Activated T-helper 17 cell treated with anti-CD3 and anti-CD28 coated beads, Interleukin-2, amount 50 U/mL, for 72 hours (primary cell): ENCODE measurements at regions not wholly inside any gene's neighbourhood (a gene's known extent, or its start where the extent isn't known, plus 50 kb on each side); places are given as distances from the start of the nearest gene placed in this dataset.

Experiments used
- ATAC-seq: fragments of 150-1000 bp; cut with Tn5 transposase; replicated peaks from 2 replicates; pipeline ENCODE4 v1.10.0; 2021; ENCODE audit warnings: mild to moderate bottlenecking, moderate library complexity
- H3K27ac Mint-ChIP-seq: one replicate; pipeline ENCODE4 v1.8.0; 2022; ENCODE audit warnings: mixed read lengths
- H3K27me3 Mint-ChIP-seq: one replicate; pipeline ENCODE4 v1.8.0; 2022; ENCODE audit warnings: mixed read lengths
- H3K36me3 Mint-ChIP-seq: one replicate; pipeline ENCODE4 v1.8.0; 2022; ENCODE audit warnings: low read depth, mild to moderate bottlenecking, mixed read lengths
- H3K4me1 Mint-ChIP-seq: one replicate; pipeline ENCODE4 v1.8.0; 2022; ENCODE audit warnings: mixed read lengths
- H3K4me3 Mint-ChIP-seq: one replicate; pipeline ENCODE4 v1.8.0; 2022; ENCODE audit warnings: mild to moderate bottlenecking, mixed read lengths
- H3K9me3 Mint-ChIP-seq: one replicate; pipeline ENCODE4 v1.8.0; 2022; ENCODE audit warnings: mixed read lengths

DNA sequence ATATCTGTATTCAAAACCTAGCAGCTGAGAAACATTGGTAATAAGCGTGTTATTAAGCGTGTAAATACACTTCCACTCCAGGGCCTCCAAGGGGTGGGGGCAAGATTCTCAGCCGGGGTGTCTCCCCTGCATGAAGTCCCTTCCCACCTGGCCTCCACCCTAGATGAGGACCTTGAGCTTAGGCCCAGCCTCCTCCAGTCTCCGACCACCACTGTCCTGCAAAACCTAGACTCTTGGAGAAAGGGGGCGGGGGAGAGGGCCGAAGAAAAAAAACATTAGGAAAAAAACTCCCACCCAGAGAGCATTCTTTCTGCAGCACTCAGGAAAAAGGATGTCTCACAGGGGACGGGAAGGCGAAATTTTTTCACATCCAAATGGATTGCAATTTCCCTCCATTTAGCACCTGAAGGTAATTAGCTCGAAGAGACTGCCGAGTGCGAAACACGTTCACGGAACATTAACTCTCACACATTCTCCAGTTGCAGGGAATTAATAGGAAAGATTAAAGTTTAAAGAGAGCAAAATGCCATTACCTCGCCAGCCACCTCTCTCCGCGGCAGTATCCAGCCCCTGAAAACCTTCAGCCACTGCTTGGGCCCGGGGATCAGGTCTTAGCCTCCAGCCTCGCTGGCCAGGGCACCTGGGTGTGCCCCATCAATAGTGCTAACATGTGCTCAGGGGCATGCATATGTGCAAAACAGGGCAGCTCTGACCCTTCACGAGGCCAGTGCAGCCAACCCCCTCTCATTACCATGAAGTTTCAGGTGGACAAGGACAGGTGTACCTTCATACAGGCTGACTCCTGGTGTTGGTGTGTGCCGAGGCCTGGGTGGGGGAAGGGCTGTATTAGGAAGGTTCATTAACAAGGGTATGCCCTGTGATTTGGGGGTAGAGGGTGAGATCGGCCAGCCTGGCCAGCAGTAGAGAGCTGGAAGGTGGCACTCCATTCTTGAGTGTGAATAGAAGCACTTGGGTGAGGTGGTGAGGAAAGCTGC, 77.2 kb downstream of the HIF1AN start:
- Mint-ChIP-seq H3K27ac (no peak overlapping the region), H3K4me3 (no peak overlapping the region), H3K36me3 (no peaks in the 10 kb centered on the region), H3K9me3 (no peaks in the 10 kb centered on the region), H3K27me3 (peaks cover 48% of the 10 kb centered on the region), H3K4me1 (no peaks in the 10 kb centered on the region)
- no peak for ATAC-seq

GRCh38 chr10:100613846-100614245, 78.1 kb downstream of the HIF1AN start:
- H3K27me3 Mint-ChIP-seq = peaks cover 45% of the 10 kb centered on the region
- no peak for ATAC-seq
- H3K9me3 Mint-ChIP-seq = no peaks in the 10 kb centered on the region
- H3K4me1 Mint-ChIP-seq = no peaks in the 10 kb centered on the region
- H3K4me3 Mint-ChIP-seq = no peak overlapping the region
- no peak overlapping the region for H3K27ac Mint-ChIP-seq
- no peaks in the 10 kb centered on the region for H3K36me3 Mint-ChIP-seq

- Mint-ChIP-seq H3K4me3 (no peak overlapping the region), H3K27ac (no peak overlapping the region), H3K27me3 (peaks cover 53% of the 10 kb centered on the region), H3K36me3 (no peaks in the 10 kb centered on the region), H3K9me3 (no peaks in the 10 kb centered on the region), H3K4me1 (peaks cover 3% of the 10 kb centered on the region)
- no peak for ATAC-seq
Observed at GRCh38 chr10:100614429-100615095, 78.8 kb downstream of the HIF1AN start.

GRCh38 chr10:100615241-100615640, 79.5 kb downstream of the HIF1AN start:
- no peak overlapping the region for H3K4me3 Mint-ChIP-seq
- no peaks in the 10 kb centered on the region for H3K9me3 Mint-ChIP-seq
- H3K36me3 Mint-ChIP-seq = no peaks in the 10 kb centered on the region
- no peak overlapping the region for H3K27ac Mint-ChIP-seq
- no peak for ATAC-seq
- peaks cover 3% of the 10 kb centered on the region for H3K4me1 Mint-ChIP-seq
- peaks cover 57% of the 10 kb centered on the region for H3K27me3 Mint-ChIP-seq

- no peaks in the 10 kb centered on the region for H3K36me3 Mint-ChIP-seq
- peaks cover 56% of the 10 kb centered on the region for H3K27me3 Mint-ChIP-seq
- peaks cover 3% of the 10 kb centered on the region for H3K4me1 Mint-ChIP-seq
- no peak overlapping the region for H3K4me3 Mint-ChIP-seq
- H3K9me3 Mint-ChIP-seq = no peaks in the 10 kb centered on the region
- H3K27ac Mint-ChIP-seq = no peak overlapping the region
- ATAC-seq = no peak
Observed at GRCh38 chr10:100615908-100616307, 80.2 kb downstream of the HIF1AN start.

GRCh38 chr10:100618091-100618615, 82.4 kb downstream of the HIF1AN start:
- H3K36me3 Mint-ChIP-seq = no peaks in the 10 kb centered on the region
- no peak for ATAC-seq
- no peak overlapping the region for H3K27ac Mint-ChIP-seq
- no peak overlapping the region for H3K4me3 Mint-ChIP-seq
- no peaks in the 10 kb centered on the region for H3K9me3 Mint-ChIP-seq
- H3K4me1 Mint-ChIP-seq = peaks cover 3% of the 10 kb centered on the region
- H3K27me3 Mint-ChIP-seq = peaks cover 57% of the 10 kb centered on the region

DNA sequence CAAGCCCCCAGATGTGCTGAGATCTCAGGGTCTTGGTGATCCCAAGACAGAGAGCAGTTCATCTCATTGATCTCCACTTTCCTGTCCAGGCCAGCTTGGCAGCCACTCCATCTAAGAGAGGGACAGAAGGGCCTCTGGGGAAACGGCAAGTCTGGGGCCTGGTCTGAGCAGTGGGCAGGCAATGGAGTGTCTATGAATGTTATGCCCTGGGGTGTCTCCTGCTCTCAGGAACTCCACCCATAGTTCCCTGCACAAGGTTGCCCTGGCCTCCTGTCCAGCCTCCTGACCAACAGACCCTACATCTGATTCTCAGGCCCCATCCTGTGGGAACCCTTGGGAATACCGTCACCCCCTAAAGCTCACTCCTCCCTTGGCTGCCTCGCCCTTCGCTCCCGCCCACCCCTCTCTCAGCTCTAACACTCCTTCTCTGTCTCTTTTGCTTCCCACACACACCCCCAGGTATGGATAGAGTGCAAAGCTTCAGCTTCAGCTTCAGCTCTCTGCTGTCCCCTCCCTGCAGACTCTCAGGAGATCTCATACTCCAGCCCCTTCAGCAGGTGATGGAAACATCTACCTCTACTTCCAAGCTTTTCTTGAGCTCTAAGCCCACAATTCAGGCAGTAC, 83.0 kb downstream of the HIF1AN start:
- H3K9me3 Mint-ChIP-seq = no peaks in the 10 kb centered on the region
- H3K27ac Mint-ChIP-seq = no peak overlapping the region
- no peak for ATAC-seq
- no peak overlapping the region for H3K4me3 Mint-ChIP-seq
- H3K36me3 Mint-ChIP-seq = no peaks in the 10 kb centered on the region
- H3K27me3 Mint-ChIP-seq = peaks cover 57% of the 10 kb centered on the region
- H3K4me1 Mint-ChIP-seq = peaks cover 3% of the 10 kb centered on the region

GRCh38 chr10:100620087-100620835, 84.5 kb downstream of the HIF1AN start:
- Mint-ChIP-seq H3K4me3 (no peak overlapping the region), H3K9me3 (no peaks in the 10 kb centered on the region), H3K4me1 (peaks cover 3% of the 10 kb centered on the region), H3K27me3 (peaks cover 54% of the 10 kb centered on the region), H3K36me3 (no peaks in the 10 kb centered on the region), H3K27ac (no peak overlapping the region)
- ATAC-seq = no peak

DNA sequence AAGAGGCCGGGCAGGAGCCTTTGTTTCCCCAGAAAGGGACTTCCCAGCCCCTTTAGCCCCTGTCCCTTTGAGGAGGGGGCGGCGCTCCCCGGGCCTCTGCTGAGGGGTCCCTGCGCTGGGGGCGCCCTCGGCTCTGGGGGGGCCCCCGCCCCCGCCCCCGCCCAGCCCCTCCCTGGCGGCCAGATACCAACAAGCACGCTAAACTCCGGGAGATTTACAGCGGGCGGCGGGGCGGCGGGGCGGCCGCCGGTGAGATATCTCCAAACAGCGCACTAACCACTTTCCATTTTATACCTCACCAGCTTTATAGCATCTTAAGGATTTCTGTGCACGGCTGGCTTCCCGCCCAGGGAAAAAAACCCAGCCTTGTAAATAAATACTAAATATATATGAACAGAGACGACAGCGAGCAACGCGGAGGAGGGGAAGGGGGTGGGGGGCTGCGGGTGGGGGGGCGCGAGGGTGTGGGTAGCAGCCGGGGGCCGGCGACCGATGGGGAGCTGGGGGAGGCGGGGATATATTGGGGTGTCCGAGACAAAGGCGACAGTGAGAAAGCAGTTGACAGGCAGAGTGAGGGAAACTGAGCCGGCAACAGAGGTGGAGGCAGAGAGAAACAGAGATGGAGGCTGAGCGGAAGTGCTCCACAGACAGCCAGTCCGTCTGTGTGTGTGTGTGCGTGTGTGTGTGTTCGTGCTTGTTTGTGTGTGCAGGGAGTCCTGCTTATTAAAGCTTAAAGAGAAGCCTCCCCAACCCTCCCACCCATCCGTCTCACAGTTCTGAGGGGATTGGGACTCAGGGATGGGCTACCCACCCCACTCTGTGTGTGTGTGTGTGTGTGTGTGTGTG, 85.8 kb downstream of the HIF1AN start:
- Mint-ChIP-seq H3K4me3 (peak overlapping the region; percentile 15), H3K27me3 (peaks cover 52% of the 10 kb centered on the region), H3K4me1 (peaks cover 3% of the 10 kb centered on the region), H3K36me3 (no peaks in the 10 kb centered on the region), H3K9me3 (no peaks in the 10 kb centered on the region), H3K27ac (no peak overlapping the region)
- ATAC-seq = peak; percentile 39

DNA sequence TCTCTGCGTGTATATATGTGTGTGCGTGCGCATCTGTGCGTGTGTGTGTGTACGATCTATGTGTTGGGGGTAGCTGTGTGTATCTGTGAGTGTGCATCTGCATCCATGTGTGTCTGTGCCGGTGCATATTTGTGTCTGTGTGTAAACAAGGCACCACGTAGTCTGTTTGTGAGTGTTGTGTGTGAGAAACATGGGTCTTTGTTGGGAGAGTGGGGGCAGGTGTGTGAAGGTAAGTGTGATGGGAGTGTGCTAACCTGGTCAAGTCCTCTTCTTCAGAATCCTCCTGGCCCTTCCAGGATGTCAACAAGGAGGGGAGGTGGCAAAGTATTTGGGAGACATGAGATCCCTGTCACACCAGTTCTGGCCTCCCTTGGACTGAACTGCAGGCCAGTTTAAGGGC, 87.2 kb downstream of the HIF1AN start:
- H3K9me3 Mint-ChIP-seq = no peaks in the 10 kb centered on the region
- no peak overlapping the region for H3K27ac Mint-ChIP-seq
- peaks cover 3% of the 10 kb centered on the region for H3K4me1 Mint-ChIP-seq
- peaks cover 53% of the 10 kb centered on the region for H3K27me3 Mint-ChIP-seq
- no peak overlapping the region for H3K4me3 Mint-ChIP-seq
- no peak for ATAC-seq
- H3K36me3 Mint-ChIP-seq = no peaks in the 10 kb centered on the region

- no peak overlapping the region for H3K4me3 Mint-ChIP-seq
- no peak for ATAC-seq
- H3K27me3 Mint-ChIP-seq = peaks cover 54% of the 10 kb centered on the region
- H3K36me3 Mint-ChIP-seq = no peaks in the 10 kb centered on the region
- H3K9me3 Mint-ChIP-seq = no peaks in the 10 kb centered on the region
- H3K27ac Mint-ChIP-seq = no peak overlapping the region
- peaks cover 3% of the 10 kb centered on the region for H3K4me1 Mint-ChIP-seq
Observed at GRCh38 chr10:100623521-100624230, 87.9 kb downstream of the HIF1AN start.

DNA sequence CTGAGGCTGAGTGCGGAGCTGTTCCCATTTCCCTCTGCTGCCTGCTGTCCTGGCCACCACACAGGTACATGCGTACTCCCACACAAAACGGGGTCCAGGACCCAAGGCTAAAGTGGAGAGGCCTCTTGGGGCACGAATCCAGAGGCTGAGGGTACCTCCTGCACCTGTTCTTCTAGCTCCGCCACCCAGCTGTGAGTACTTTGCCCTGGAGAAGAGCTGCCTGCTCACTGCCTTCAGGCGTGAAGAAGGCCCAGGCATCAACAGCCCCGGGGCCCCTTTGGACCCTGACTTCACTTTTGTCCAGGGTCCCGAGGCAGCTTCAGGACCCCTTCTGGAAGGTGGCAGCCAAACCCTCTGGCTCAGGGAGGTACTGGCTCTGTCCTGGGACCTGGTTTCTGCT, 88.6 kb downstream of the HIF1AN start:
- Mint-ChIP-seq H3K4me3 (no peak overlapping the region), H3K4me1 (peaks cover under 1% of the 10 kb centered on the region), H3K27ac (no peak overlapping the region), H3K36me3 (no peaks in the 10 kb centered on the region), H3K27me3 (peaks cover 48% of the 10 kb centered on the region), H3K9me3 (no peaks in the 10 kb centered on the region)
- no peak for ATAC-seq

GRCh38 chr10:100625816-100626215, 90.1 kb downstream of the HIF1AN start:
- no peak overlapping the region for H3K4me3 Mint-ChIP-seq
- H3K27ac Mint-ChIP-seq = no peak overlapping the region
- H3K27me3 Mint-ChIP-seq = peaks cover 39% of the 10 kb centered on the region
- no peaks in the 10 kb centered on the region for H3K9me3 Mint-ChIP-seq
- no peaks in the 10 kb centered on the region for H3K36me3 Mint-ChIP-seq
- H3K4me1 Mint-ChIP-seq = no peaks in the 10 kb centered on the region
- ATAC-seq = no peak
